ENCODE measurements at regions not wholly inside any gene's neighbourhood (a gene's known extent, or its start where the extent isn't known, plus 50 kb on each side); places are given as distances from the start of the nearest gene placed in this dataset.

DNA sequence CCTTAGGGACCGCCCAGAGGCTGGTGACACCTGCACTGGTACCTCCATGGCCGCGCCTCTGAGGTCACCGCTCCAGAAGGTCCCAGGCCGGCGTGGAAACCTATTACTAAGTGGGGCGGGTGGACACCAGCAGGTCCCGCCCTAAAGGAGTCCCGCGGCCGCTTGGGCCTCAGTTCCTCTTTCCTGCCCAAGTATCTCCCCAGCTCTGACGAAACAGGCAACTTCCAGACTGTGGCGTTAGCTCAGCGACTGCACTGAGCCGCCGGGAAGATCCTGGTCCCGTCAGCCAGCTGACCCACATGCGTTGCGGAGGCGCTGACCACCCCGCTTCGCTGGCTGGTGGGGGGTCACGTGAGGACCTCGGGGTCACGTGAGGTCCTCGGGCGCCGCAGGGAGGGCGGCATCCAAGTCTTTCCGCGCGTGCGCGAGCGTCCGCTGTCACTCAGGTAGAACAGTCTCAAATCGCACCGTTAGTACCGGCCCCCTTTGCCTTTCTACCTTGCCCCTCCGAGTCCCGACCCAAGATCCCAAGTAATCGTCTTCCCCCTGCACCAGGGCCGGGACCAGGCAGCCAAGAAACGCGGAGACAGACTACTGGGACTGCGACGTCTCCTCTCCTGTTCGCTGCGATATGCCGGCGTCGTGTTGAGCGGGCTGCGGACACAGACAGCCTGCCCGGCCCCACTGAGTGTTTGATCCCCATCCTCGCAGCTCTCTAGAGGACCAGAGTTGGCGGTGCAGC lies 53.7 kb upstream of the KDM4C start (continued):
- TF ChIP-seq, protein P1, sequence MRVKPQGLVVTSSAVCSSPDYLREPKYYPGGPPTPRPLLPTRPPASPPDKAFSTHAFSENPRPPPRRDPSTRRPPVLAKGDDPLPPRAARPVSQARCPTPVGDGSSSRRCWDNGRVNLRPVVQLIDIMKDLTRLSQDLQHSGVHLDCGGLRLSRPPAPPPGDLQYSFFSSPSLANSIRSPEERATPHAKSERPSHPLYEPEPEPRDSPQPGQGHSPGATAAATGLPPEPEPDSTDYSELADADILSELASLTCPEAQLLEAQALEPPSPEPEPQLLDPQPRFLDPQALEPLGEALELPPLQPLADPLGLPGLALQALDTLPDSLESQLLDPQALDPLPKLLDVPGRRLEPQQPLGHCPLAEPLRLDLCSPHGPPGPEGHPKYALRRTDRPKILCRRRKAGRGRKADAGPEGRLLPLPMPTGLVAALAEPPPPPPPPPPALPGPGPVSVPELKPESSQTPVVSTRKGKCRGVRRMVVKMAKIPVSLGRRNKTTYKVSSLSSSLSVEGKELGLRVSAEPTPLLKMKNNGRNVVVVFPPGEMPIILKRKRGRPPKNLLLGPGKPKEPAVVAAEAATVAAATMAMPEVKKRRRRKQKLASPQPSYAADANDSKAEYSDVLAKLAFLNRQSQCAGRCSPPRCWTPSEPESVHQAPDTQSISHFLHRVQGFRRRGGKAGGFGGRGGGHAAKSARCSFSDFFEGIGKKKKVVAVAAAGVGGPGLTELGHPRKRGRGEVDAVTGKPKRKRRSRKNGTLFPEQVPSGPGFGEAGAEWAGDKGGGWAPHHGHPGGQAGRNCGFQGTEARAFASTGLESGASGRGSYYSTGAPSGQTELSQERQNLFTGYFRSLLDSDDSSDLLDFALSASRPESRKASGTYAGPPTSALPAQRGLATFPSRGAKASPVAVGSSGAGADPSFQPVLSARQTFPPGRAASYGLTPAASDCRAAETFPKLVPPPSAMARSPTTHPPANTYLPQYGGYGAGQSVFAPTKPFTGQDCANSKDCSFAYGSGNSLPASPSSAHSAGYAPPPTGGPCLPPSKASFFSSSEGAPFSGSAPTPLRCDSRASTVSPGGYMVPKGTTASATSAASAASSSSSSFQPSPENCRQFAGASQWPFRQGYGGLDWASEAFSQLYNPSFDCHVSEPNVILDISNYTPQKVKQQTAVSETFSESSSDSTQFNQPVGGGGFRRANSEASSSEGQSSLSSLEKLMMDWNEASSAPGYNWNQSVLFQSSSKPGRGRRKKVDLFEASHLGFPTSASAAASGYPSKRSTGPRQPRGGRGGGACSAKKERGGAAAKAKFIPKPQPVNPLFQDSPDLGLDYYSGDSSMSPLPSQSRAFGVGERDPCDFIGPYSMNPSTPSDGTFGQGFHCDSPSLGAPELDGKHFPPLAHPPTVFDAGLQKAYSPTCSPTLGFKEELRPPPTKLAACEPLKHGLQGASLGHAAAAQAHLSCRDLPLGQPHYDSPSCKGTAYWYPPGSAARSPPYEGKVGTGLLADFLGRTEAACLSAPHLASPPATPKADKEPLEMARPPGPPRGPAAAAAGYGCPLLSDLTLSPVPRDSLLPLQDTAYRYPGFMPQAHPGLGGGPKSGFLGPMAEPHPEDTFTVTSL (CRISPR knock-in tag; IDR thresholded peaks at IDR 0.05; ENCODE audit: borderline replicate concordance) = 0 out of 2 replicates have a peak, but pooled peaks have one; percentile 25
- TF ChIP-seq, protein P2, sequence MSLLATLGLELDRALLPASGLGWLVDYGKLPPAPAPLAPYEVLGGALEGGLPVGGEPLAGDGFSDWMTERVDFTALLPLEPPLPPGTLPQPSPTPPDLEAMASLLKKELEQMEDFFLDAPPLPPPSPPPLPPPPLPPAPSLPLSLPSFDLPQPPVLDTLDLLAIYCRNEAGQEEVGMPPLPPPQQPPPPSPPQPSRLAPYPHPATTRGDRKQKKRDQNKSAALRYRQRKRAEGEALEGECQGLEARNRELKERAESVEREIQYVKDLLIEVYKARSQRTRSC (CRISPR knock-in tag; IDR thresholded peaks at IDR 0.05; ENCODE audit: low read depth) = 0 out of 2 replicates have a peak, but pooled peaks have one; percentile 36
- TF ChIP-seq ZFAT (CRISPR knock-in tag; conservative IDR thresholded peaks at IDR 0.05) = no peak
- peak; percentile 61; the same call in 1 of the 2 replicates for TF ChIP-seq ARID4A (CRISPR knock-in tag; IDR thresholded peaks at IDR 0.05; ENCODE audit: borderline replicate concordance)
- peak; percentile 73 for TF ChIP-seq POLR2G (IDR thresholded peaks at IDR 0.05; ENCODE audit: low read depth, low read length)
- TF ChIP-seq, protein P3, sequence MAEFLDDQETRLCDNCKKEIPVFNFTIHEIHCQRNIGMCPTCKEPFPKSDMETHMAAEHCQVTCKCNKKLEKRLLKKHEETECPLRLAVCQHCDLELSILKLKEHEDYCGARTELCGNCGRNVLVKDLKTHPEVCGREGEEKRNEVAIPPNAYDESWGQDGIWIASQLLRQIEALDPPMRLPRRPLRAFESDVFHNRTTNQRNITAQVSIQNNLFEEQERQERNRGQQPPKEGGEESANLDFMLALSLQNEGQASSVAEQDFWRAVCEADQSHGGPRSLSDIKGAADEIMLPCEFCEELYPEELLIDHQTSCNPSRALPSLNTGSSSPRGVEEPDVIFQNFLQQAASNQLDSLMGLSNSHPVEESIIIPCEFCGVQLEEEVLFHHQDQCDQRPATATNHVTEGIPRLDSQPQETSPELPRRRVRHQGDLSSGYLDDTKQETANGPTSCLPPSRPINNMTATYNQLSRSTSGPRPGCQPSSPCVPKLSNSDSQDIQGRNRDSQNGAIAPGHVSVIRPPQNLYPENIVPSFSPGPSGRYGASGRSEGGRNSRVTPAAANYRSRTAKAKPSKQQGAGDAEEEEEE (CRISPR knock-in tag; IDR thresholded peaks at IDR 0.05; ENCODE audit: borderline replicate concordance) = no peak
- no peak for TF ChIP-seq NCOA5 (CRISPR knock-in tag; IDR thresholded peaks at IDR 0.05)
- TF ChIP-seq ZNF720 (CRISPR knock-in tag; IDR thresholded peaks at IDR 0.05) = no peak
- TF ChIP-seq ZNF790 (CRISPR knock-in tag; IDR thresholded peaks at IDR 0.05; ENCODE audit: borderline replicate concordance) = no peak
- TF ChIP-seq ZNF605 (CRISPR knock-in tag; IDR thresholded peaks at IDR 0.05) = peak; percentile 52; the same call in 1 of the 2 replicates
- no peak for TF ChIP-seq CEBPG (CRISPR knock-in tag; IDR thresholded peaks at IDR 0.05)
- TF ChIP-seq ZNF256 (CRISPR knock-in tag; conservative IDR thresholded peaks at IDR 0.05) = no peak
- no peak for TF ChIP-seq RBM22 (optimal IDR thresholded peaks at IDR 0.05; ENCODE audit: low read length)
- TF ChIP-seq ZSCAN29 (CRISPR knock-in tag; conservative IDR thresholded peaks at IDR 0.05) = no peak
- TF ChIP-seq, protein P4, sequence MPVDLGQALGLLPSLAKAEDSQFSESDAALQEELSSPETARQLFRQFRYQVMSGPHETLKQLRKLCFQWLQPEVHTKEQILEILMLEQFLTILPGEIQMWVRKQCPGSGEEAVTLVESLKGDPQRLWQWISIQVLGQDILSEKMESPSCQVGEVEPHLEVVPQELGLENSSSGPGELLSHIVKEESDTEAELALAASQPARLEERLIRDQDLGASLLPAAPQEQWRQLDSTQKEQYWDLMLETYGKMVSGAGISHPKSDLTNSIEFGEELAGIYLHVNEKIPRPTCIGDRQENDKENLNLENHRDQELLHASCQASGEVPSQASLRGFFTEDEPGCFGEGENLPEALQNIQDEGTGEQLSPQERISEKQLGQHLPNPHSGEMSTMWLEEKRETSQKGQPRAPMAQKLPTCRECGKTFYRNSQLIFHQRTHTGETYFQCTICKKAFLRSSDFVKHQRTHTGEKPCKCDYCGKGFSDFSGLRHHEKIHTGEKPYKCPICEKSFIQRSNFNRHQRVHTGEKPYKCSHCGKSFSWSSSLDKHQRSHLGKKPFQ (CRISPR knock-in tag; IDR thresholded peaks at IDR 0.05; ENCODE audit: insufficient replicate concordance) = no peak
